ENCODE measurements at regions not wholly inside any gene's neighbourhood (a gene's known extent, or its start where the extent isn't known, plus 50 kb on each side); places are given as distances from the start of the nearest gene placed in this dataset.
"Not testable (repeated sequence)": the region's sequence is repeated elsewhere in the genome, so short reads cannot be mapped to it uniquely, and the experiment has no call there.

- no peak for DNase-seq
- Histone ChIP-seq H3K4me3 (ENCODE audit: insufficient read depth, low read depth, low read length) (no peak overlapping the region), H3K27me3 (ENCODE audit: control insufficient read depth, insufficient read depth, low read length) (no peaks in the 10 kb centered on the region), H3K36me3 (replicated peaks; ENCODE audit: control insufficient read depth, insufficient read depth, low read length) (no peaks in the 10 kb centered on the region)
Observed at GRCh38 chr6:155645325-155645724, 189.7 kb upstream of the NOX3 start.

GRCh38 chr6:155641603-155642002 is 186.0 kb upstream of the NOX3 start:
- H3K36me3 ChIP-seq (replicated peaks; ENCODE audit: control insufficient read depth, insufficient read depth, low read length): no peaks in the 10 kb centered on the region
- H3K27me3 ChIP-seq (ENCODE audit: control insufficient read depth, insufficient read depth, low read length): no peaks in the 10 kb centered on the region
- no peak overlapping the region for H3K4me3 ChIP-seq (ENCODE audit: insufficient read depth, low read depth, low read length)
- no peak for DNase-seq

GRCh38 chr6:155638200-155638599 is 182.6 kb upstream of the NOX3 start:
- Histone ChIP-seq H3K4me3 (ENCODE audit: insufficient read depth, low read depth, low read length) (no peak overlapping the region), H3K27me3 (ENCODE audit: control insufficient read depth, insufficient read depth, low read length) (no peaks in the 10 kb centered on the region), H3K36me3 (replicated peaks; ENCODE audit: control insufficient read depth, insufficient read depth, low read length) (no peaks in the 10 kb centered on the region)
- no peak for DNase-seq

GRCh38 chr6:155635416-155635815 is 179.8 kb upstream of the NOX3 start:
- Histone ChIP-seq H3K27me3 (ENCODE audit: control insufficient read depth, insufficient read depth, low read length) (no peaks in the 10 kb centered on the region), H3K4me3 (ENCODE audit: insufficient read depth, low read depth, low read length) (no peak overlapping the region), H3K36me3 (replicated peaks; ENCODE audit: control insufficient read depth, insufficient read depth, low read length) (no peaks in the 10 kb centered on the region)
- DNase-seq: no peak

GRCh38 chr6:155630085-155630484 is 174.4 kb upstream of the NOX3 start:
- Histone ChIP-seq H3K4me3 (ENCODE audit: insufficient read depth, low read depth, low read length) (no peak overlapping the region), H3K36me3 (replicated peaks; ENCODE audit: control insufficient read depth, insufficient read depth, low read length) (no peaks in the 10 kb centered on the region), H3K27me3 (ENCODE audit: control insufficient read depth, insufficient read depth, low read length) (no peaks in the 10 kb centered on the region)
- no peak for DNase-seq

GRCh38 chr6:155629652-155630051 is 174.0 kb upstream of the NOX3 start:
- Histone ChIP-seq H3K4me3 (ENCODE audit: insufficient read depth, low read depth, low read length) (no peak overlapping the region), H3K36me3 (replicated peaks; ENCODE audit: control insufficient read depth, insufficient read depth, low read length) (no peaks in the 10 kb centered on the region), H3K27me3 (ENCODE audit: control insufficient read depth, insufficient read depth, low read length) (no peaks in the 10 kb centered on the region)
- DNase-seq: no peak

GRCh38 chr6:155628306-155628705 is 172.7 kb upstream of the NOX3 start:
- Histone ChIP-seq H3K4me3 (ENCODE audit: insufficient read depth, low read depth, low read length) (no peak overlapping the region), H3K27me3 (ENCODE audit: control insufficient read depth, insufficient read depth, low read length) (no peaks in the 10 kb centered on the region), H3K36me3 (replicated peaks; ENCODE audit: control insufficient read depth, insufficient read depth, low read length) (no peaks in the 10 kb centered on the region)
- no peak for DNase-seq

- not testable (repeated sequence) for H3K36me3 ChIP-seq (replicated peaks; ENCODE audit: control insufficient read depth, insufficient read depth, low read length); H3K27me3 ChIP-seq (ENCODE audit: control insufficient read depth, insufficient read depth, low read length); H3K4me3 ChIP-seq (ENCODE audit: insufficient read depth, low read depth, low read length); DNase-seq
Observed at GRCh38 chr6:155627722-155628212, 172.1 kb upstream of the NOX3 start.

- Histone ChIP-seq H3K4me3 (ENCODE audit: insufficient read depth, low read depth, low read length) (no peak overlapping the region), H3K27me3 (ENCODE audit: control insufficient read depth, insufficient read depth, low read length) (no peaks in the 10 kb centered on the region), H3K36me3 (replicated peaks; ENCODE audit: control insufficient read depth, insufficient read depth, low read length) (no peaks in the 10 kb centered on the region)
- no peak for DNase-seq
Observed at GRCh38 chr6:155623450-155624178, 168.0 kb upstream of the NOX3 start.

GRCh38 chr6:155614606-155615005 is 159.0 kb upstream of the NOX3 start:
- DNase-seq: no peak
- Histone ChIP-seq H3K27me3 (ENCODE audit: control insufficient read depth, insufficient read depth, low read length) (no peaks in the 10 kb centered on the region), H3K36me3 (replicated peaks; ENCODE audit: control insufficient read depth, insufficient read depth, low read length) (no peaks in the 10 kb centered on the region), H3K4me3 (ENCODE audit: insufficient read depth, low read depth, low read length) (no peak overlapping the region)

- Histone ChIP-seq H3K27me3 (ENCODE audit: control insufficient read depth, insufficient read depth, low read length) (no peaks in the 10 kb centered on the region), H3K36me3 (replicated peaks; ENCODE audit: control insufficient read depth, insufficient read depth, low read length) (no peaks in the 10 kb centered on the region), H3K4me3 (ENCODE audit: insufficient read depth, low read depth, low read length) (no peak overlapping the region)
- no peak for DNase-seq
Observed at GRCh38 chr6:155611742-155612141, 156.1 kb upstream of the NOX3 start.

- Histone ChIP-seq H3K36me3 (replicated peaks; ENCODE audit: control insufficient read depth, insufficient read depth, low read length) (no peaks in the 10 kb centered on the region), H3K4me3 (ENCODE audit: insufficient read depth, low read depth, low read length) (no peak overlapping the region), H3K27me3 (ENCODE audit: control insufficient read depth, insufficient read depth, low read length) (no peaks in the 10 kb centered on the region)
- no peak for DNase-seq
Observed at GRCh38 chr6:155604991-155605390, 149.4 kb upstream of the NOX3 start.

GRCh38 chr6:155599561-155599960 is 143.9 kb upstream of the NOX3 start:
- Histone ChIP-seq H3K4me3 (ENCODE audit: insufficient read depth, low read depth, low read length) (no peak overlapping the region), H3K27me3 (ENCODE audit: control insufficient read depth, insufficient read depth, low read length) (no peaks in the 10 kb centered on the region), H3K36me3 (replicated peaks; ENCODE audit: control insufficient read depth, insufficient read depth, low read length) (no peaks in the 10 kb centered on the region)
- peak; percentile 10 for DNase-seq

GRCh38 chr6:155599160-155599559 is 143.5 kb upstream of the NOX3 start:
- DNase-seq: no peak
- H3K27me3 ChIP-seq (ENCODE audit: control insufficient read depth, insufficient read depth, low read length): no peaks in the 10 kb centered on the region
- no peak overlapping the region for H3K4me3 ChIP-seq (ENCODE audit: insufficient read depth, low read depth, low read length)
- no peaks in the 10 kb centered on the region for H3K36me3 ChIP-seq (replicated peaks; ENCODE audit: control insufficient read depth, insufficient read depth, low read length)

GRCh38 chr6:155595284-155595683 is 139.6 kb upstream of the NOX3 start:
- no peaks in the 10 kb centered on the region for H3K27me3 ChIP-seq (ENCODE audit: control insufficient read depth, insufficient read depth, low read length)

GRCh38 chr6:155591741-155592140 is 136.1 kb upstream of the NOX3 start:
- DNase-seq: no peak
- Histone ChIP-seq H3K36me3 (replicated peaks; ENCODE audit: control insufficient read depth, insufficient read depth, low read length) (no peaks in the 10 kb centered on the region), H3K4me3 (ENCODE audit: insufficient read depth, low read depth, low read length) (no peak overlapping the region), H3K27me3 (ENCODE audit: control insufficient read depth, insufficient read depth, low read length) (no peaks in the 10 kb centered on the region)

More at GRCh38 chr6:155595284-155595683, 139.6 kb upstream of the NOX3 start:
- Histone ChIP-seq H3K4me3 (ENCODE audit: insufficient read depth, low read depth, low read length) (no peak overlapping the region), H3K36me3 (replicated peaks; ENCODE audit: control insufficient read depth, insufficient read depth, low read length) (no peaks in the 10 kb centered on the region)
- no peak for DNase-seq

Data from H7 (cell line).